GM12864 (cell line): ENCODE measurements at regions not wholly inside any gene's neighbourhood (a gene's known extent, or its start where the extent isn't known, plus 50 kb on each side); places are given as distances from the start of the nearest gene placed in this dataset.

ENCODE experiments used
- DNase-seq: peaks from one replicate; pipeline ENCODE4 v3.0.0-alpha.2; 2011; ENCODE audit warnings: low read depth
- H3K4me3 ChIP-seq: 2 replicates; pipeline ENCODE4 v1.5.1; 2011; ENCODE audit warnings: mild to moderate bottlenecking, low read depth, low read length, control low read depth
- TF ChIP-seq, protein P1 (sequence below): IDR thresholded peaks from 2 replicates; pipeline ENCODE4 v1.5.1; 2011; ENCODE audit warnings: low read depth, mild to moderate bottlenecking, moderate library complexity, low read length, control low read depth, inconsistent platforms; ENCODE audit errors: missing control alignments

DNA sequence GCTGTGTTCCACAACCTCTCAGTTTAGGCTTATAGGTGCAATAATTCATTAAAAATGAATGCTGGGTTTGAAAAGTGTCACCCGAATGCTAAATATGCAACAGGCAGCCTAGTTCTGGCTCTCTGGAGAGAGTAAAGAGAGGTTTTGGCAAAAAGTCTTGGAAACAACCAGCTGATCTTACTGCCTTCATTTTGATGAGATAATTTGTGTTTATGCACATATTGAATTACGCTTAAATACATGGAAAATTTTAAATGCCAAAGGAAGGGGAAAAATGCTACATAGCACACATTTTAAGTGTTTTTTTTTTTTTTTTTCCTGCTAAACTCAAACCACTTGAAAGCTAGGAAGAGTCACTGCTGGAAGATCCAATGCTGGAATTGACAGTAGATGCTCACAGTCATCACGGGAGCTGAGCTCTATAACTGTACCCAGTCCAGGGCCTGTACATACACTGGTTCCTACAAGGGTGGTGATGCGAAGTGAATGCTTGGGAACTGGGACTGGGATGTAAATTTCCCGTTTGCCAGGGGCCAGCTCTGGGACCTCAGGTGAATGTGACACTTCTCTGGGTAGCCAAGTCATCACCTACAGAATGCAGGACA, 151.5 kb downstream of the PFKFB3 start:
- no peak overlapping the region for H3K4me3 ChIP-seq
- DNase-seq, result no peak
- TF ChIP-seq, protein P1, sequence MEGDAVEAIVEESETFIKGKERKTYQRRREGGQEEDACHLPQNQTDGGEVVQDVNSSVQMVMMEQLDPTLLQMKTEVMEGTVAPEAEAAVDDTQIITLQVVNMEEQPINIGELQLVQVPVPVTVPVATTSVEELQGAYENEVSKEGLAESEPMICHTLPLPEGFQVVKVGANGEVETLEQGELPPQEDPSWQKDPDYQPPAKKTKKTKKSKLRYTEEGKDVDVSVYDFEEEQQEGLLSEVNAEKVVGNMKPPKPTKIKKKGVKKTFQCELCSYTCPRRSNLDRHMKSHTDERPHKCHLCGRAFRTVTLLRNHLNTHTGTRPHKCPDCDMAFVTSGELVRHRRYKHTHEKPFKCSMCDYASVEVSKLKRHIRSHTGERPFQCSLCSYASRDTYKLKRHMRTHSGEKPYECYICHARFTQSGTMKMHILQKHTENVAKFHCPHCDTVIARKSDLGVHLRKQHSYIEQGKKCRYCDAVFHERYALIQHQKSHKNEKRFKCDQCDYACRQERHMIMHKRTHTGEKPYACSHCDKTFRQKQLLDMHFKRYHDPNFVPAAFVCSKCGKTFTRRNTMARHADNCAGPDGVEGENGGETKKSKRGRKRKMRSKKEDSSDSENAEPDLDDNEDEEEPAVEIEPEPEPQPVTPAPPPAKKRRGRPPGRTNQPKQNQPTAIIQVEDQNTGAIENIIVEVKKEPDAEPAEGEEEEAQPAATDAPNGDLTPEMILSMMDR, result no peak

DNA sequence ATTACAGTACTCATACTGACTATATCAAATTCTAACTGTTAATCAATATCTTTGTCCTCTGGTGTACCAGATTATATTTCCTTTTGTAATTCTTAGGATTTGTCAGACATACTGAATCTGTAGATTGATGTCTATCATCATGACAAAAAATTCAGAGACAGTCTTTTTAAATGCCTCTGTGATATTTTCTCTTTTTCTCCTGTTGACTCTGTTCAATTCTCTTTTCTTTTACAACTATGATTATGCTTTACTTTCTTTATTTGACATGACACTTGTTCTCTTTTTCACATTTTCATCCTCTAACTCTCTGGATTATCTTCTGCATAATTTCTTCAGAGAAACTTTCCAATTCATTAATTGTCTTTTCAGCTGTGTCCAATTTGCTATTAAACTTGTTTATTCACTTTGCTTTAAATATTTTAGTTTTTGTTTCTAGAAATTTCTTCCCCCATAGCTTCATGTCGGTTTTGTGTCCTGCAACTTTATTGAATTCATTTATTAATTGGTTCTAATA, 153.6 kb downstream of the PFKFB3 start:
- H3K4me3 ChIP-seq, result no peak overlapping the region
- TF ChIP-seq, protein P1, result no peak
- DNase-seq, result no peak

DNA sequence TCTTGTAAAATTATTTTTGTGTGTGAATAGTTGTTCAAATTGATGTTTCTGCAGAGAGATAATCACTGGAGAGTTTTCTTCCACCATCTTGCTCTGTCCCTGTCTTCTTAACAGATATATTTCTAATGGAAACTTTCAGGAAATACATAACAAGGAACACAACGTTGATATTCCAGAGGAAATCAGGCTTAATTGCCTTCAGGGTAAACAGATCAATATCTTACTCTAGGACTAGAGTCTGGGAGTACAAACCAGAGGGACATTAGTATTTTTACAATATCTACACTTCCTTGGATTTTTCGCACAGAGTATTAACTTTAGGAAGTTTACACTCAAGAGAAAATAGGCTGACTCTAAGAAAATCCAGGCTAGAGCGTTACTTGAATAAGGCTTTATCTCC, 159.1 kb downstream of the PFKFB3 start:
- TF ChIP-seq, protein P1, result no peak
- no peak overlapping the region for H3K4me3 ChIP-seq
- DNase-seq, result no peak

DNA sequence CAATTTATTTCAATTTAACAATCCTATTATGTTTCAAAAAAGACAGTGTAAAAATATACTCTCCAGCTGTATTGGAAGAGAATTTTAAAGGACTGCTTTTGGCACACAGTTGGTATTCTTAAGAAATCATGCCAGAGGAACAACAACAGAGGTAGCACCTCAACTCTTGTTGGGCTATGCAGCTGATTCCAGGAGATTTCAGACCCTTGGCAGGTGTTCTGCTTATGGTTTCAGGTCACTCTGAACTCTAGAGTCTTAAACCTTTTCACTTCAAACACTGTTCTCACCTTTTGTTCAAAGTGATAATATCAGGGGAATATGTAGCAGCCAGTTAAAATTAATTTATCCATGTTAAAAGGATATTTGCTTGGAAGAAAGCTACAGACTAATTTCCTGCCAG, 160.1 kb downstream of the PFKFB3 start:
- no peak for DNase-seq
- TF ChIP-seq, protein P1, result no peak
- no peak overlapping the region for H3K4me3 ChIP-seq

DNA sequence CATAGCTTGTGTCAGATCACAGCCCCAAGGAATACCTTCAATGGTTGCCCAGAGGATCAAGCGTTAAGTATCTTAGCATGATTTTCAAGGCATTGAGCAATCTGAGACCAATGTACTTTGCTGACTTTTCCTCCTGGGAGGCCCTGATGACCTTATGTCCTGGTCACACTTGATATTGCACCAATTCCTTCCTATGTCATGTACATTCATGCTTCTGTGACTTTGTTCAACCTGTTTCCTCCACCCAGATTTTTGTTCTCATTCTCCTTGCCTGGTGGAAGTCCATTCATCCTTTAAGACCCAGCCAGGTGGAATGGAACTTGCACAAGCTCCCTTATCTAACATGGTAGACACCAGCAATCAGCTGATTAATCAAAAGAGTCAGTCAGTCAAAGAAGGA, 160.8 kb downstream of the PFKFB3 start:
- TF ChIP-seq, protein P1, result no peak
- no peak overlapping the region for H3K4me3 ChIP-seq
- no peak for DNase-seq

DNA sequence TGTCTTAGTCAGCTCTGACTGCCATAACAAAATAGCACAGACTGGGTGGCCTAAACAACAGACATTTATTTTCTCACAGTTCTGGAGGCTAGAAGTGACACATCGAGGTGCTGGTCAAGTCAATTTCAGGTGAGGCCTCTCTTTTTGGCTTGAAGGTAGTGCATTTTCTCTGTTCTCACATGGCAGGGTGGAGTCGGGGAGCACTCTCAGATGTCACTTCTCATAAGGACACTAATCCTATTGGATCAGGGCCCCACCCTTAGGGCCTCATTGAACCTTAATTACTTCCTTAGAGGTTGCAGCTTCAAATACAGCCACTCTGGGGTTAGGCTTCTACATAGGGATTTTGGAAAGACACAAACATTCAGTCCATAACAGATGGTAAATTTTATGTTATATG, 161.6 kb downstream of the PFKFB3 start:
- TF ChIP-seq, protein P1, result no peak
- no peak overlapping the region for H3K4me3 ChIP-seq
- no peak for DNase-seq

DNA sequence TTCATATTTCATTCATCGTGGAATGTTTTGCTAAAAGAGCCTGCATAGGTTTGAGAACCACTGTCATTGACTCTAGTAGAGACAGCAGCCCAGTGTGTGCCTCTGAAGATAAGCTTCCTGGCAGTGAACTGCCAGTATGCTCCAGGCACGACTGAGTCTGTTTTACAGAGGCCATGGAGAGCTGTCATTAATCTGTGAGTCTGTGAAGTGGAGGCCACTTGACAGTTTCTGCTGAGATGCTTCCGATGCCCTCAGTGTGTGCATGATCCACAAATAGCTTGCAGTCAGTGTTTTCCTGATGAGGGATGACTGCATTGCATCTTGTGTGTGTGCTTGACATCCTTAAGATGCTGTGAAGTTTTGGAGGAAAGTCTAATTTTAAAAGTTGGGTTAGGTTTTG, 162.2 kb downstream of the PFKFB3 start:
- TF ChIP-seq, protein P1, result no peak
- no peak overlapping the region for H3K4me3 ChIP-seq
- no peak for DNase-seq
